Neuronal stem cell (in vitro differentiated cells): ENCODE measurements at regions not wholly inside any gene's neighbourhood (a gene's known extent, or its start where the extent isn't known, plus 50 kb on each side); places are given as distances from the start of the nearest gene placed in this dataset.

Source experiments
- DNase-seq: peaks from one replicate; pipeline ENCODE4 v3.0.0-alpha.2; 2013; ENCODE audit warnings: low spot score
- H2AFZ ChIP-seq: one replicate; pipeline ENCODE4 v1.6.1; 2013; ENCODE audit warnings: mild to moderate bottlenecking, low read length, inconsistent platforms
- H2AK5ac ChIP-seq: 2 replicates; pipeline ENCODE4 v1.6.1; 2013; ENCODE audit warnings: low read depth, mild to moderate bottlenecking, inconsistent platforms, low read length, moderate library complexity, mixed read lengths
- H2BK120ac ChIP-seq: 2 replicates; pipeline ENCODE4 v1.6.1; 2013; ENCODE audit warnings: low read depth, mild to moderate bottlenecking, inconsistent platforms, low read length, moderate library complexity, mixed read lengths
- H2BK12ac ChIP-seq: one replicate; pipeline ENCODE4 v1.6.1; 2013; ENCODE audit warnings: low read length, inconsistent platforms
- H2BK15ac ChIP-seq: 2 replicates; pipeline ENCODE4 v1.6.1; 2013; ENCODE audit warnings: mild to moderate bottlenecking, low read length, inconsistent platforms, mixed read lengths
- H2BK5ac ChIP-seq: one replicate; pipeline ENCODE4 v1.6.1; 2013; ENCODE audit warnings: inconsistent platforms, mild to moderate bottlenecking, low read length, moderate library complexity
- H3K14ac ChIP-seq: one replicate; pipeline ENCODE4 v1.6.1; 2013; ENCODE audit warnings: low read length, inconsistent platforms
- H3K18ac ChIP-seq: 2 replicates; pipeline ENCODE4 v1.6.1; 2013; ENCODE audit warnings: low read length, inconsistent platforms
- H3K23ac ChIP-seq: 2 replicates; pipeline ENCODE4 v1.6.1; 2013; ENCODE audit warnings: low read depth, mild to moderate bottlenecking, mixed read lengths, low read length, inconsistent platforms; ENCODE audit not compliant: poor library complexity
- H3K27ac ChIP-seq: replicated peaks from 3 replicates; pipeline ENCODE4 v1.5.1; 2013; ENCODE audit warnings: low read length, inconsistent platforms
- H3K27me3 ChIP-seq, 3 experiments: 2 replicates each; pipeline ENCODE4 v1.6.1; 2013; ENCODE audit warnings: low read length in 3 of 3, mild to moderate bottlenecking in 2 of 3, inconsistent platforms in 1 of 3, low read depth in 1 of 3, mixed read lengths in 1 of 3, moderate library complexity in 1 of 3; ENCODE audit not compliant: control insufficient read depth in 3 of 3, insufficient read depth in 3 of 3
- H3K36me3 ChIP-seq, 2 donors: replicated peaks in 1 of 2; 2 replicates each; pipeline ENCODE4 v1.6.1; 2013; ENCODE audit warnings: low read length in 2 of 2; ENCODE audit not compliant: control insufficient read depth in 2 of 2, insufficient read depth in 2 of 2
- H3K4ac ChIP-seq: 2 replicates; pipeline ENCODE4 v1.6.1; 2013; ENCODE audit warnings: inconsistent platforms, mild to moderate bottlenecking, low read length, moderate library complexity
- H3K4me1 ChIP-seq, 2 donors: 1 replicate in 1 of 2; 2 replicates in 1 of 2; pipeline ENCODE4 v1.6.1; 2013; ENCODE audit warnings: low read length in 2 of 2, low read depth in 1 of 2; ENCODE audit not compliant: control insufficient read depth in 2 of 2, insufficient read depth in 1 of 2
- H3K4me2 ChIP-seq: one replicate; pipeline ENCODE4 v1.6.1; 2013; ENCODE audit warnings: mild to moderate bottlenecking, low read length, inconsistent platforms; ENCODE audit not compliant: insufficient read depth, poor library complexity, severe bottlenecking
- H3K4me3 ChIP-seq, 2 donors: 2 replicates each; pipeline ENCODE4 v1.5.1; 2013; ENCODE audit warnings: low read length in 2 of 2, mild to moderate bottlenecking in 2 of 2, inconsistent platforms in 1 of 2, moderate library complexity in 1 of 2
- H3K79me1 ChIP-seq: one replicate; pipeline ENCODE4 v1.6.1; 2013; ENCODE audit warnings: low read depth, mild to moderate bottlenecking, inconsistent platforms, low read length, moderate library complexity
- H3K9ac ChIP-seq: one replicate; pipeline ENCODE4 v1.6.1; 2013; ENCODE audit warnings: mild to moderate bottlenecking, low read depth, low read length, inconsistent platforms; ENCODE audit not compliant: poor library complexity
- H3K9me3 ChIP-seq, 2 donors: replicated peaks in 1 of 2; 2 replicates each; pipeline versions ENCODE3 to v1.6.1; 2013; ENCODE audit warnings: low read length in 2 of 2, mild to moderate bottlenecking in 2 of 2, inconsistent platforms in 1 of 2, low read depth in 1 of 2, mixed read lengths in 1 of 2, moderate library complexity in 1 of 2; ENCODE audit not compliant: control insufficient read depth in 2 of 2, insufficient read depth in 1 of 2
- H4K8ac ChIP-seq: one replicate; pipeline ENCODE4 v1.6.1; 2013; ENCODE audit warnings: low read depth, mild to moderate bottlenecking, inconsistent platforms, low read length, moderate library complexity
- H4K91ac ChIP-seq: one replicate; pipeline ENCODE4 v1.6.1; 2013; ENCODE audit warnings: low read length, low read depth, mild to moderate bottlenecking, inconsistent platforms; ENCODE audit not compliant: poor library complexity
- WGBS, 2 donors: extraction: QIAGEN DNeasy Blood & Tissue Kit; methylation state at CpG; one replicate each; pipeline ENCODE4 v1.1.7; 2013; ENCODE audit warnings: missing lambda C conversion rate in 2 of 2, mixed read lengths in 1 of 2; ENCODE audit not compliant: insufficient read length in 2 of 2, insufficient replicate concordance in 1 of 2; ENCODE audit errors: extremely low coverage in 2 of 2; 5-methylcytosine and 5-hydroxymethylcytosine counted together

GRCh38 chr1:208763971-208764370 is 519.8 kb upstream of the PLXNA2 start:
- Histone ChIP-seq H2BK15ac (no peak overlapping the region), H2BK120ac (no peak overlapping the region), H3K79me1 (no peaks in the 10 kb centered on the region), H2BK12ac (no peak overlapping the region), H3K4me3 (no peak overlapping the region), H3K4ac (no peak overlapping the region), H4K8ac (no peak overlapping the region), H3K23ac (no peak overlapping the region), H3K27ac (no peak overlapping the region), H2BK5ac (no peak overlapping the region), H3K9me3 (no peaks in the 10 kb centered on the region), H4K91ac (no peak overlapping the region), H3K14ac (no peak overlapping the region), H3K9ac (no peak overlapping the region), H3K27me3 (no peaks in the 10 kb centered on the region), H3K18ac (no peak overlapping the region), H2AK5ac (no peak overlapping the region), H3K36me3 (no peaks in the 10 kb centered on the region), H2AFZ (no peak overlapping the region), H3K4me1 (no peaks in the 10 kb centered on the region), H3K4me2 (no peak overlapping the region)
- DNase-seq = no peak
- WGBS, 2 donors = no CpG with 5 or more reads among the region's 2 CpGs

- H4K8ac ChIP-seq = no peak overlapping the region
- H2AFZ ChIP-seq = no peak overlapping the region
- no peak overlapping the region for H3K14ac ChIP-seq
- H3K4me2 ChIP-seq = no peak overlapping the region
- no peak overlapping the region for H2BK15ac ChIP-seq
- no peak overlapping the region for H3K18ac ChIP-seq
- H3K27ac ChIP-seq = no peak overlapping the region
- H3K4me1 ChIP-seq = no peaks in the 10 kb centered on the region
- H4K91ac ChIP-seq = no peak overlapping the region
- H3K9ac ChIP-seq = no peak overlapping the region
- H2BK5ac ChIP-seq = no peak overlapping the region
- no peak overlapping the region for H2AK5ac ChIP-seq
- H3K4me3 ChIP-seq = no peak overlapping the region
- H3K79me1 ChIP-seq = no peaks in the 10 kb centered on the region
- no peaks in the 10 kb centered on the region for H3K9me3 ChIP-seq
- WGBS, 2 donors = 100% methylated on average over 1 of the region's 4 CpGs; no CpG with 5 or more reads in 1 of the 2 donors
- no peak overlapping the region for H2BK12ac ChIP-seq
- H3K4ac ChIP-seq = no peak overlapping the region
- H2BK120ac ChIP-seq = no peak overlapping the region
- H3K27me3 ChIP-seq = no peaks in the 10 kb centered on the region
- no peak overlapping the region for H3K23ac ChIP-seq
- H3K36me3 ChIP-seq = no peaks in the 10 kb centered on the region
- DNase-seq = no peak
Measured at GRCh38 chr1:208766832-208767231, 522.6 kb upstream of the PLXNA2 start.

DNA sequence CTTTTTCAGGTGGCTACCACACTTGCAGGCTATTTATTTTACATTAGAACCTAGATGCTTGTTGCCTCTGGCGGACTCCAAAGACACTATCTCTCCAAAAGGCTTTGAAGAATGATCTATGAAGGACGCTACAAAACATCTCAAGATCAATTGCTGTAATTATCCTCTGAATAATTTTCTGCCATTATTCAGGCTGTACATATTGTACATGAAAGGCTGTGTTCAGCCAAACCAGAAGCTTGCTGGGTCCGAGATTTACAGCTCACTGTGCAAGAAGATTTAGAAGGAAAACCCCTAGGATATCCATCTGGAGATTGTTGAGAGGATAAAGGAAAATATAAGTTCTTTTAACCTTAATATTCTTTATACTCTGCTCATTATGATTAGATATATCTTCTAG is 523.6 kb upstream of the PLXNA2 start:
- H2BK15ac ChIP-seq = no peak overlapping the region
- no peak overlapping the region for H3K23ac ChIP-seq
- no peaks in the 10 kb centered on the region for H3K79me1 ChIP-seq
- no peaks in the 10 kb centered on the region for H3K36me3 ChIP-seq
- no peak overlapping the region for H2AFZ ChIP-seq
- no peak overlapping the region for H3K14ac ChIP-seq
- H3K9me3 ChIP-seq = no peaks in the 10 kb centered on the region
- no peak overlapping the region for H3K27ac ChIP-seq
- no peak overlapping the region for H2BK120ac ChIP-seq
- H3K9ac ChIP-seq = no peak overlapping the region
- no peak overlapping the region for H4K91ac ChIP-seq
- no peak overlapping the region for H2BK5ac ChIP-seq
- H2AK5ac ChIP-seq = no peak overlapping the region
- H4K8ac ChIP-seq = no peak overlapping the region
- no peak for DNase-seq
- no peak overlapping the region for H3K18ac ChIP-seq
- WGBS, 2 donors = no CpG with 5 or more reads among the region's 3 CpGs
- no peak overlapping the region for H3K4me3 ChIP-seq
- no peak overlapping the region for H3K4ac ChIP-seq
- H3K27me3 ChIP-seq = no peaks in the 10 kb centered on the region
- H3K4me2 ChIP-seq = no peak overlapping the region
- no peaks in the 10 kb centered on the region for H3K4me1 ChIP-seq
- H2BK12ac ChIP-seq = no peak overlapping the region

DNA sequence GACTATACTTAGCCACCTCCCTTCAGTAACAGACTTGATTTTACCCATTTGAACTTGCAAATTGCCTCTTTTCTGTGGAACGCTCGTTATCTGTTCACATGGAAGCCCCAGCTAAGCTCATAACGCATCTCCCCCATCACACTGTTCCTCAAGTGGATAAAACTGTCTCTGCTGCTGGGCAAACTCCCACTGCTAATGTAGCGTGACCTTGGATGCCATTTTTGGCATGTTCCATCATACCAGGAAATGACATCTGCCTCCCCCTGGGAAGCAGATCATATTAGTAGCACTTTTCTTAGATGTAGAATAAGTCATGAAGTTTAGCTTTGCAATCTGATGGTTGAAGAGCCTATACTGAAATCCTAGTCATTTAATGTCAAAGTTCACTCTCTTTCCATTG is 528.7 kb upstream of the PLXNA2 start:
- no peak overlapping the region for H3K14ac ChIP-seq
- H2AK5ac ChIP-seq = no peak overlapping the region
- H3K9me3 ChIP-seq = no peaks in the 10 kb centered on the region
- no peak overlapping the region for H2AFZ ChIP-seq
- H3K27me3 ChIP-seq = no peaks in the 10 kb centered on the region
- H2BK5ac ChIP-seq = no peak overlapping the region
- no peak for DNase-seq
- H3K27ac ChIP-seq = no peak overlapping the region
- no peak overlapping the region for H4K91ac ChIP-seq
- no peak overlapping the region for H3K4me3 ChIP-seq
- no peak overlapping the region for H3K23ac ChIP-seq
- H2BK12ac ChIP-seq = no peak overlapping the region
- no peaks in the 10 kb centered on the region for H3K36me3 ChIP-seq
- H2BK15ac ChIP-seq = no peak overlapping the region
- no peak overlapping the region for H2BK120ac ChIP-seq
- H3K4me1 ChIP-seq = no peaks in the 10 kb centered on the region
- H3K9ac ChIP-seq = no peak overlapping the region
- H3K4me2 ChIP-seq = no peak overlapping the region
- H3K79me1 ChIP-seq = no peaks in the 10 kb centered on the region
- WGBS, 2 donors = no CpG with 5 or more reads among the region's 4 CpGs
- H3K4ac ChIP-seq = no peak overlapping the region
- no peak overlapping the region for H4K8ac ChIP-seq
- H3K18ac ChIP-seq = peak overlapping the region; percentile 67
